CD14-positive monocyte (primary cell): ENCODE measurements at regions not wholly inside any gene's neighbourhood (a gene's known extent, or its start where the extent isn't known, plus 50 kb on each side); places are given as distances from the start of the nearest gene placed in this dataset.

ENCODE experiments used
- DNase-seq, 3 donors: peaks; one replicate each; pipeline ENCODE4 v3.0.0-alpha.2; 2011 to 2022
- H2AFZ ChIP-seq: 2 replicates; pipeline ENCODE4 v1.6.0; 2012; ENCODE audit warnings: mild to moderate bottlenecking, low read depth, low read length, inconsistent platforms; ENCODE audit not compliant: insufficient read depth, poor library complexity, severe bottlenecking
- H3K27ac ChIP-seq, 2 donors: 1 replicate in 1 of 2; 2 replicates in 1 of 2; pipeline ENCODE4 v1.5.1; 2012 to 2013; ENCODE audit warnings: low read length in 2 of 2, control low read depth in 1 of 2, inconsistent platforms in 1 of 2, low read depth in 1 of 2, mild to moderate bottlenecking in 1 of 2
- H3K27me3 ChIP-seq, 2 donors: one replicate each; pipeline versions ENCODE4 v1.6.0 to v1.6.1; 2011 to 2013; ENCODE audit warnings: low read length in 2 of 2; ENCODE audit not compliant: control insufficient read depth in 2 of 2, insufficient read depth in 2 of 2
- H3K36me3 ChIP-seq, 2 donors: replicated peaks in 1 of 2; 1 replicate in 1 of 2; 2 replicates in 1 of 2; pipeline versions ENCODE4 v1.5.1 to v1.6.1; 2012 to 2013; ENCODE audit warnings: low read length in 2 of 2, control low read depth in 1 of 2, inconsistent platforms in 1 of 2, mild to moderate bottlenecking in 1 of 2; ENCODE audit not compliant: insufficient read depth in 2 of 2, control insufficient read depth in 1 of 2
- H3K4me1 ChIP-seq, 2 donors: 1 replicate in 1 of 2; 2 replicates in 1 of 2; pipeline versions ENCODE4 v1.5.1 to v1.6.1; 2012 to 2013; ENCODE audit warnings: low read length in 2 of 2, control low read depth in 1 of 2, inconsistent platforms in 1 of 2, mild to moderate bottlenecking in 1 of 2, moderate library complexity in 1 of 2; ENCODE audit not compliant: insufficient read depth in 2 of 2, control insufficient read depth in 1 of 2
- H3K4me2 ChIP-seq: replicated peaks from 2 replicates; pipeline ENCODE3; 2012; ENCODE audit warnings: low read length, moderate library complexity, mild to moderate bottlenecking; ENCODE audit not compliant: poor library complexity, severe bottlenecking; ENCODE audit errors: extremely low read depth
- H3K4me3 ChIP-seq, 3 experiments: fragments of 200-600 bp in 1 of 3; sonication (generic) in 1 of 3; replicated peaks in 1 of 3; 1 replicate in 2 of 3; 2 replicates in 1 of 3; pipeline ENCODE4 v1.5.1; 2011 to 2013; ENCODE audit warnings: low read length in 3 of 3, mild to moderate bottlenecking in 3 of 3, control low read depth in 2 of 3, low read depth in 2 of 3, inconsistent platforms in 1 of 3, moderate library complexity in 1 of 3
- H3K79me2 ChIP-seq: 2 replicates; pipeline ENCODE4 v1.6.0; 2012; ENCODE audit warnings: mild to moderate bottlenecking, control low read depth, inconsistent platforms, low read length, moderate library complexity; ENCODE audit not compliant: insufficient read depth
- H3K9ac ChIP-seq: 2 replicates; pipeline ENCODE4 v1.6.0; 2017; ENCODE audit warnings: low read length, mild to moderate bottlenecking; ENCODE audit not compliant: insufficient read depth, poor library complexity, severe bottlenecking
- H3K9me3 ChIP-seq, 2 donors: replicated peaks in 1 of 2; 1 replicate in 1 of 2; 2 replicates in 1 of 2; pipeline versions ENCODE4 v1.5.1 to v1.6.1; 2012 to 2013; ENCODE audit warnings: low read length in 2 of 2, control low read depth in 1 of 2; ENCODE audit not compliant: control insufficient read depth in 1 of 2, insufficient read depth in 1 of 2
- H4K20me1 ChIP-seq: 2 replicates; pipeline ENCODE4 v1.6.0; 2012; ENCODE audit warnings: mild to moderate bottlenecking, low read length, control low read depth, moderate library complexity; ENCODE audit not compliant: insufficient read depth
- H3K27ac Mint-ChIP-seq, 7 donors: one replicate each; pipeline ENCODE4 v1.8.0; 2020; ENCODE audit warnings: mild to moderate bottlenecking in 7 of 7, mixed read lengths in 7 of 7, moderate library complexity in 6 of 7, inconsistent platforms in 2 of 7
- H3K27me3 Mint-ChIP-seq, 3 donors: one replicate each; pipeline ENCODE4 v1.8.0; 2021 to 2022; ENCODE audit warnings: low read depth in 3 of 3, mild to moderate bottlenecking in 3 of 3, mixed read lengths in 3 of 3, moderate library complexity in 3 of 3, inconsistent platforms in 1 of 3
- H3K36me3 Mint-ChIP-seq, 2 donors: one replicate each; pipeline ENCODE4 v1.8.0; 2020; ENCODE audit warnings: mixed read lengths in 2 of 2, inconsistent platforms in 1 of 2, mild to moderate bottlenecking in 1 of 2
- H3K4me1 Mint-ChIP-seq: one replicate; pipeline ENCODE4 v1.8.0; 2020; ENCODE audit warnings: mild to moderate bottlenecking, mixed read lengths
- H3K4me3 Mint-ChIP-seq, 2 donors: one replicate each; pipeline ENCODE4 v1.8.0; 2020; ENCODE audit warnings: mild to moderate bottlenecking in 2 of 2, mixed read lengths in 2 of 2, moderate library complexity in 1 of 2
- H3K9me3 Mint-ChIP-seq, 7 donors: one replicate each; pipeline ENCODE4 v1.8.0; 2020 to 2022; ENCODE audit warnings: mixed read lengths in 7 of 7, mild to moderate bottlenecking in 6 of 7, moderate library complexity in 6 of 7, inconsistent platforms in 2 of 7
- WGBS: methylation state at CpG from one replicate; pipeline ENCODE4 v1.1.5; 2013; ENCODE audit warnings: missing lambda C conversion rate; ENCODE audit not compliant: insufficient coverage; 5-methylcytosine and 5-hydroxymethylcytosine counted together
- intact Hi-C, 2 donors: fragments of 100-400 bp; cut with micrococcal nuclease; formaldehyde crosslinking; loops; one replicate each; pipeline versions ENCODE4 v1.15.0 to v1.15.1; 2023
- TF ChIP-seq, protein P1 (sequence below): fragments of 200-600 bp; IDR thresholded peaks from one replicate; pipeline ENCODE4 v1.8.0; 2022; ENCODE audit warnings: antibody characterized with exemption, mild to moderate bottlenecking

DNA sequence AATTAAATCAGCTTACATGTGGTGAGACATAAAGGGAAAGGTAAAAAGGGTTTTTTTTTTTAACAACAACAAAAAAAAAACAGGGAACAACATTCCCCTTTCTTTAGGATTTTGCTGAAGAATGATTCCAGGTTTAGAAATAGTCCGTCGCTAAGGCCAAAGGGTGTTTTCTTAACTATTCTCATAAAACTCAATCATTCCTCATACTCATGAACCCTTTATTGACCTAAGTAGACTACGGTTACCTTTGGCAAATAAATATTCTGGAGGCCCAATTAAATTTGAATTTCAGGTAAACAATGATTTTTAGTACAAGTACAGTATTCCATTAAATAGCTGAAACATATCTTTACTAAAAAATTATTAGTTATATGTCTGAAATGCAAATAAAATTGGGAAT lies 55.6 kb upstream of the CCNG1 start:
- no peak overlapping the region for H3K27ac ChIP-seq
- peaks cover 8 to 13% of the 10 kb centered on the region in 2 donors for H3K4me1 ChIP-seq
- Mint-ChIP-seq H3K4me3 (no peak overlapping the region), H3K27me3 (peaks cover 0 to 3% (median 2%) of the 10 kb centered on the region in 3 donors), H3K4me1 (peaks cover 10% of the 10 kb centered on the region), H3K36me3 (no peaks in the 10 kb centered on the region), H3K27ac (no peak overlapping the region), H3K9me3 (peaks cover 2 to 9% (median 4%) of the 10 kb centered on the region in 7 donors)
- no peak for DNase-seq
- no peak overlapping the region for H3K9ac ChIP-seq
- H2AFZ ChIP-seq: no peak overlapping the region
- H3K4me3 ChIP-seq: no peak overlapping the region
- no peaks in the 10 kb centered on the region for H4K20me1 ChIP-seq
- no CpG with 5 or more reads among the region's 3 CpGs for WGBS
- H3K27me3 ChIP-seq: no peaks in the 10 kb centered on the region
- no peaks in the 10 kb centered on the region for H3K36me3 ChIP-seq
- intact Hi-C loops: no loop called here
- TF ChIP-seq, protein P1, sequence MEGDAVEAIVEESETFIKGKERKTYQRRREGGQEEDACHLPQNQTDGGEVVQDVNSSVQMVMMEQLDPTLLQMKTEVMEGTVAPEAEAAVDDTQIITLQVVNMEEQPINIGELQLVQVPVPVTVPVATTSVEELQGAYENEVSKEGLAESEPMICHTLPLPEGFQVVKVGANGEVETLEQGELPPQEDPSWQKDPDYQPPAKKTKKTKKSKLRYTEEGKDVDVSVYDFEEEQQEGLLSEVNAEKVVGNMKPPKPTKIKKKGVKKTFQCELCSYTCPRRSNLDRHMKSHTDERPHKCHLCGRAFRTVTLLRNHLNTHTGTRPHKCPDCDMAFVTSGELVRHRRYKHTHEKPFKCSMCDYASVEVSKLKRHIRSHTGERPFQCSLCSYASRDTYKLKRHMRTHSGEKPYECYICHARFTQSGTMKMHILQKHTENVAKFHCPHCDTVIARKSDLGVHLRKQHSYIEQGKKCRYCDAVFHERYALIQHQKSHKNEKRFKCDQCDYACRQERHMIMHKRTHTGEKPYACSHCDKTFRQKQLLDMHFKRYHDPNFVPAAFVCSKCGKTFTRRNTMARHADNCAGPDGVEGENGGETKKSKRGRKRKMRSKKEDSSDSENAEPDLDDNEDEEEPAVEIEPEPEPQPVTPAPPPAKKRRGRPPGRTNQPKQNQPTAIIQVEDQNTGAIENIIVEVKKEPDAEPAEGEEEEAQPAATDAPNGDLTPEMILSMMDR: no peak
- H3K9me3 ChIP-seq: no peaks in the 10 kb centered on the region
- no peaks in the 10 kb centered on the region for H3K79me2 ChIP-seq
- H3K4me2 ChIP-seq: no peak overlapping the region

DNA sequence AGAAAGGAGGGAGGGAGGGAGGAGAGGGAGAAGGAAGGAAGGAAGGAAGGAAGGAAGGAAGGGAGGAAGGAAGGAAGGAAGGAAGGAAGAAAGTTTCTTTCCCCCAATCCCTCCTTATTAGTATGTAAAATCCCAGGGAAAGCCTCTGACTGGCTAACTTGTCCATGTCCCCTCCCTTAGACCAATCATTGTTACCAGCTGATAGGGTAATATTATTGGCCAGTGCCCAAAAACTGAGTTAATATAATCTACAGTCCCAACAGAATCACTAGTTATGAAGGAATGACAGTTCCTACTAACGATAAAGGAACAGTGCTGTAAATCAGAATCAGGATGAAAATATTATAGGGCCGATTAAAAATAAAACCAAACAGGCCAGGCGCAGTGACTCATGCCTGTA lies 53.6 kb upstream of the CCNG1 start:
- H3K4me1 Mint-ChIP-seq: peaks cover 10% of the 10 kb centered on the region
- Histone ChIP-seq H3K79me2 (no peaks in the 10 kb centered on the region), H2AFZ (no peak overlapping the region), H3K4me2 (no peak overlapping the region), H3K4me3 (no peak overlapping the region), H4K20me1 (no peaks in the 10 kb centered on the region), H3K27ac (no peak overlapping the region), H3K27me3 (no peaks in the 10 kb centered on the region), H3K4me1 (peaks cover 8 to 13% of the 10 kb centered on the region in 2 donors), H3K36me3 (no peaks in the 10 kb centered on the region), H3K9me3 (peaks cover 12 to 16% of the 10 kb centered on the region in 2 donors), H3K9ac (no peak overlapping the region)
- WGBS: 89% methylated on average over 3 of the region's 3 CpGs
- no peak overlapping the region for H3K27ac Mint-ChIP-seq
- H3K4me3 Mint-ChIP-seq: no peak overlapping the region
- DNase-seq: no peak
- no peaks in the 10 kb centered on the region for H3K36me3 Mint-ChIP-seq
- intact Hi-C loops: no loop called here
- peaks cover 8 to 22% (median 16%) of the 10 kb centered on the region in 7 donors for H3K9me3 Mint-ChIP-seq
- peaks cover 2% of the 10 kb centered on the region in 3 donors for H3K27me3 Mint-ChIP-seq
- TF ChIP-seq, protein P1: no peak
